Suprapubic skin (tissue), 4 donors: ENCODE measurements at regions not wholly inside any gene's neighbourhood (a gene's known extent, or its start where the extent isn't known, plus 50 kb on each side); places are given as distances from the start of the nearest gene placed in this dataset.

Experiments used
- DNase-seq, 2 donors: peaks; one replicate each; pipeline ENCODE4 v3.0.0-alpha.2; 2019; ENCODE audit warnings: low spot score in 2 of 2
- H3K27ac ChIP-seq: fragments of 200-600 bp; sonication (generic); one replicate; pipeline ENCODE4 v1.5.1; 2019
- H3K27me3 ChIP-seq: fragments of 200-600 bp; sonication (generic); one replicate; pipeline ENCODE4 v1.5.1; 2019
- H3K36me3 ChIP-seq: fragments of 200-600 bp; sonication (generic); one replicate; pipeline ENCODE4 v1.5.1; 2019
- H3K4me1 ChIP-seq: fragments of 200-600 bp; sonication (generic); one replicate; pipeline ENCODE4 v1.5.1; 2019
- H3K4me3 ChIP-seq: fragments of 200-600 bp; sonication (generic); one replicate; pipeline ENCODE4 v1.5.1; 2019; ENCODE audit warnings: mild to moderate bottlenecking
- H3K9me3 ChIP-seq: fragments of 200-600 bp; sonication (generic); one replicate; pipeline ENCODE4 v1.5.1; 2019
- CTCF ChIP-seq, 2 donors: fragments of 200-600 bp in 1 of 2; fragments of 450-650 bp in 1 of 2; sonication (generic) in 1 of 2; IDR thresholded peaks; one replicate each; pipeline ENCODE4 v1.5.1; 2016 to 2019; ENCODE audit warnings: antibody characterized with exemption in 2 of 2, mild to moderate bottlenecking in 1 of 2, moderate library complexity in 1 of 2
- EP300 ChIP-seq: sonication (generic); formaldehyde crosslinking; IDR thresholded peaks from one replicate; pipeline ENCODE4 v1.6.1; 2017; ENCODE audit warnings: antibody characterized with exemption
- POLR2A ChIP-seq, 2 donors: fragments of 450-650 bp; IDR thresholded peaks; one replicate each; pipeline ENCODE4 v1.6.1; 2017; ENCODE audit warnings: antibody characterized with exemption in 2 of 2, mild to moderate bottlenecking in 2 of 2, moderate library complexity in 2 of 2
- POLR2AphosphoS5 ChIP-seq, 3 donors: sonication (generic); formaldehyde crosslinking; IDR thresholded peaks; one replicate each; pipeline ENCODE4 v1.6.1; 2017; ENCODE audit warnings: antibody characterized with exemption in 3 of 3
- WGBS: methylation state at CpG from one replicate; pipeline ENCODE4 v1.1.5; 2018; 5-methylcytosine and 5-hydroxymethylcytosine counted together

GRCh38 chrX:26613956-26614355, 398.0 kb downstream of the MAGEB5 start:
- DNase-seq = no peak
- Histone ChIP-seq H3K36me3 (no peaks in the 10 kb centered on the region), H3K4me1 (no peaks in the 10 kb centered on the region), H3K4me3 (no peak overlapping the region), H3K27me3 (no peaks in the 10 kb centered on the region), H3K27ac (no peak overlapping the region), H3K9me3 (no peaks in the 10 kb centered on the region)
- 49% methylated on average over 2 of the region's 2 CpGs for WGBS
- no peak for TF ChIP-seq CTCF (IDR thresholded peaks at IDR 0.05)
- no peak for TF ChIP-seq POLR2A (IDR thresholded peaks at IDR 0.05)
- no peak for TF ChIP-seq EP300
- TF ChIP-seq POLR2AphosphoS5 (IDR thresholded peaks at IDR 0.05) = no peak

GRCh38 chrX:26606971-26607370, 391.0 kb downstream of the MAGEB5 start:
- WGBS = 83% methylated on average over 1 of the region's 1 CpG

GRCh38 chrX:26597981-26598380, 382.0 kb downstream of the MAGEB5 start:
- WGBS = 30% methylated on average over 2 of the region's 2 CpGs
- H3K27ac ChIP-seq = no peak overlapping the region
- TF ChIP-seq POLR2A (IDR thresholded peaks at IDR 0.05) = no peak
- TF ChIP-seq POLR2AphosphoS5 (IDR thresholded peaks at IDR 0.05) = no peak
- TF ChIP-seq CTCF (IDR thresholded peaks at IDR 0.05) = no peak
- no peak for TF ChIP-seq EP300

More at GRCh38 chrX:26606971-26607370, 391.0 kb downstream of the MAGEB5 start:
- Histone ChIP-seq H3K36me3 (no peaks in the 10 kb centered on the region), H3K27me3 (no peaks in the 10 kb centered on the region), H3K4me1 (no peaks in the 10 kb centered on the region), H3K9me3 (no peaks in the 10 kb centered on the region), H3K4me3 (no peak overlapping the region), H3K27ac (no peak overlapping the region)
- no peak for TF ChIP-seq EP300
- TF ChIP-seq CTCF (IDR thresholded peaks at IDR 0.05) = no peak
- TF ChIP-seq POLR2AphosphoS5 (IDR thresholded peaks at IDR 0.05) = no peak
- no peak for TF ChIP-seq POLR2A (IDR thresholded peaks at IDR 0.05)
- DNase-seq = no peak

GRCh38 chrX:26590849-26591248, 374.9 kb downstream of the MAGEB5 start:
- no peak overlapping the region for H3K27ac ChIP-seq
- no peak for TF ChIP-seq POLR2A (IDR thresholded peaks at IDR 0.05)
- no peak for TF ChIP-seq EP300
- TF ChIP-seq CTCF (IDR thresholded peaks at IDR 0.05) = no peak
- no peak for TF ChIP-seq POLR2AphosphoS5 (IDR thresholded peaks at IDR 0.05)
- H3K4me1 ChIP-seq = no peaks in the 10 kb centered on the region
- H3K4me3 ChIP-seq = no peak overlapping the region
- H3K27me3 ChIP-seq = no peaks in the 10 kb centered on the region
- no peak for DNase-seq
- H3K36me3 ChIP-seq = no peaks in the 10 kb centered on the region
- H3K9me3 ChIP-seq = no peaks in the 10 kb centered on the region
- 63% methylated on average over 6 of the region's 6 CpGs for WGBS

More at GRCh38 chrX:26597981-26598380, 382.0 kb downstream of the MAGEB5 start:
- H3K36me3 ChIP-seq = no peaks in the 10 kb centered on the region
- no peak for DNase-seq
- H3K27me3 ChIP-seq = no peaks in the 10 kb centered on the region
- no peaks in the 10 kb centered on the region for H3K9me3 ChIP-seq
- H3K4me1 ChIP-seq = no peaks in the 10 kb centered on the region
- no peak overlapping the region for H3K4me3 ChIP-seq

- Histone ChIP-seq H3K36me3 (no peaks in the 10 kb centered on the region), H3K9me3 (no peaks in the 10 kb centered on the region), H3K4me3 (no peak overlapping the region), H3K27ac (no peak overlapping the region), H3K27me3 (no peaks in the 10 kb centered on the region), H3K4me1 (no peaks in the 10 kb centered on the region)
- 57% methylated on average over 3 of the region's 3 CpGs for WGBS
- DNase-seq = no peak
- no peak for TF ChIP-seq POLR2A (IDR thresholded peaks at IDR 0.05)
- TF ChIP-seq EP300 = no peak
- no peak for TF ChIP-seq POLR2AphosphoS5 (IDR thresholded peaks at IDR 0.05)
- TF ChIP-seq CTCF (IDR thresholded peaks at IDR 0.05) = no peak
Observed at GRCh38 chrX:26586570-26586969, 370.6 kb downstream of the MAGEB5 start.
